HL-60 (cell line): ENCODE measurements at regions not wholly inside any gene's neighbourhood (a gene's known extent, or its start where the extent isn't known, plus 50 kb on each side); places are given as distances from the start of the nearest gene placed in this dataset.
"Not testable (repeated sequence)": the region's sequence is repeated elsewhere in the genome, so short reads cannot be mapped to it uniquely, and the experiment has no call there.

Experiments
- DNase-seq, 2 experiments: peaks; one replicate each; pipeline ENCODE4 v3.0.0-alpha.2; 2010 to 2020; ENCODE audit warnings: low read depth in 1 of 2, low spot score in 1 of 2
- H3K27ac ChIP-seq: fragments of 250-450 bp; sonication (Bioruptor Pico); replicated peaks from 2 replicates; pipeline ENCODE4 v1.5.1; 2020; ENCODE audit warnings: mild to moderate bottlenecking, moderate library complexity
- H3K27me3 ChIP-seq: fragments of 250-450 bp; sonication (Bioruptor Pico); 2 replicates; pipeline ENCODE4 v1.5.1; 2021; ENCODE audit warnings: mild to moderate bottlenecking, moderate library complexity; ENCODE audit not compliant: insufficient read depth, poor library complexity, severe bottlenecking
- H3K4me3 ChIP-seq: replicated peaks from 2 replicates; pipeline ENCODE4 v1.5.1; 2011; ENCODE audit warnings: mild to moderate bottlenecking, control low read depth, low read length; ENCODE audit not compliant: insufficient read depth
- GABPA ChIP-seq: IDR thresholded peaks from 2 replicates; pipeline ENCODE4 v1.6.1; 2012; ENCODE audit warnings: low read depth
- POLR2AphosphoS5 ChIP-seq: IDR thresholded peaks from 2 replicates; pipeline ENCODE4 v1.6.1; 2012; ENCODE audit warnings: low read depth
- SPI1 ChIP-seq: IDR thresholded peaks from 2 replicates; pipeline ENCODE4 v1.6.1; 2012; ENCODE audit warnings: low read depth, mild to moderate bottlenecking, borderline replicate concordance
- TF ChIP-seq, protein P1 (sequence below): IDR thresholded peaks from one replicate; pipeline ENCODE4 v1.5.1; 2011; ENCODE audit warnings: low read length, control low read depth, inconsistent platforms; ENCODE audit not compliant: insufficient read depth
- TF ChIP-seq, protein P2 (sequence below): IDR thresholded peaks from 2 replicates; pipeline ENCODE4 v1.6.1; 2012; ENCODE audit warnings: low read depth; ENCODE audit not compliant: insufficient replicate concordance

DNA sequence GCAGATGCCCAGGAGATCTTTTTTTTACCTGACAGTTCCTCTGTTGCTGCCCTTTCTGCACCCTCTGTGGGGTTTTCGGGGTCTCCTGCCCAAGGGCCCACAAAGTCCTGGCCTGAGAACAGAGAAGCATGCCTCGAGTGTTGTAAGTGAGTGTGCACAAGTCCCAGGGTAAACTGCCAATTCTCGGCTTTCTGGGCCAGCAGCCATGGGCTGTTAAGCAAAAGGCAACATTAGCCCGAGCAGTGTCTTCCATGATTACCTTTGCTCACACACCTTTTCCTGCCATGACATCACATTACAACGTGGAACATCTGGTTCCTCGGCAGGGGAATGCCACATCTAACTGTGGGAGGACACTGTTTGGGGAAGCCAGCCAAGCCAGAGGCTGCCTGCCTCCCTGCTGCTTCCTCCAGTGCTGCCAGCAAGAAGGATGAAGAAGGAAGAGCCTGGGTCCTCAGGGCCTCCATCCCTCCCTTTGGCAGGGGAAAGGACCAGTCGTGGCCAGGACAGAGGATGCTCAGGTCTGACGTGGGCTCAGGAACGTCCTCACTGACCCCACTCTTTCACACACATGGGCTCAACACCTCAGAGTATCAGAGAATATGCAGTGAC is 485.9 kb downstream of the OMA1 start:
- Histone ChIP-seq H3K4me3 (no peak overlapping the region), H3K27me3 (no peaks in the 10 kb centered on the region), H3K27ac (no peak overlapping the region)
- DNase-seq, result no peak
- TF ChIP-seq GABPA, result no peak
- TF ChIP-seq SPI1, result no peak
- TF ChIP-seq, protein P1, sequence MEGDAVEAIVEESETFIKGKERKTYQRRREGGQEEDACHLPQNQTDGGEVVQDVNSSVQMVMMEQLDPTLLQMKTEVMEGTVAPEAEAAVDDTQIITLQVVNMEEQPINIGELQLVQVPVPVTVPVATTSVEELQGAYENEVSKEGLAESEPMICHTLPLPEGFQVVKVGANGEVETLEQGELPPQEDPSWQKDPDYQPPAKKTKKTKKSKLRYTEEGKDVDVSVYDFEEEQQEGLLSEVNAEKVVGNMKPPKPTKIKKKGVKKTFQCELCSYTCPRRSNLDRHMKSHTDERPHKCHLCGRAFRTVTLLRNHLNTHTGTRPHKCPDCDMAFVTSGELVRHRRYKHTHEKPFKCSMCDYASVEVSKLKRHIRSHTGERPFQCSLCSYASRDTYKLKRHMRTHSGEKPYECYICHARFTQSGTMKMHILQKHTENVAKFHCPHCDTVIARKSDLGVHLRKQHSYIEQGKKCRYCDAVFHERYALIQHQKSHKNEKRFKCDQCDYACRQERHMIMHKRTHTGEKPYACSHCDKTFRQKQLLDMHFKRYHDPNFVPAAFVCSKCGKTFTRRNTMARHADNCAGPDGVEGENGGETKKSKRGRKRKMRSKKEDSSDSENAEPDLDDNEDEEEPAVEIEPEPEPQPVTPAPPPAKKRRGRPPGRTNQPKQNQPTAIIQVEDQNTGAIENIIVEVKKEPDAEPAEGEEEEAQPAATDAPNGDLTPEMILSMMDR, result no peak
- TF ChIP-seq, protein P2, sequence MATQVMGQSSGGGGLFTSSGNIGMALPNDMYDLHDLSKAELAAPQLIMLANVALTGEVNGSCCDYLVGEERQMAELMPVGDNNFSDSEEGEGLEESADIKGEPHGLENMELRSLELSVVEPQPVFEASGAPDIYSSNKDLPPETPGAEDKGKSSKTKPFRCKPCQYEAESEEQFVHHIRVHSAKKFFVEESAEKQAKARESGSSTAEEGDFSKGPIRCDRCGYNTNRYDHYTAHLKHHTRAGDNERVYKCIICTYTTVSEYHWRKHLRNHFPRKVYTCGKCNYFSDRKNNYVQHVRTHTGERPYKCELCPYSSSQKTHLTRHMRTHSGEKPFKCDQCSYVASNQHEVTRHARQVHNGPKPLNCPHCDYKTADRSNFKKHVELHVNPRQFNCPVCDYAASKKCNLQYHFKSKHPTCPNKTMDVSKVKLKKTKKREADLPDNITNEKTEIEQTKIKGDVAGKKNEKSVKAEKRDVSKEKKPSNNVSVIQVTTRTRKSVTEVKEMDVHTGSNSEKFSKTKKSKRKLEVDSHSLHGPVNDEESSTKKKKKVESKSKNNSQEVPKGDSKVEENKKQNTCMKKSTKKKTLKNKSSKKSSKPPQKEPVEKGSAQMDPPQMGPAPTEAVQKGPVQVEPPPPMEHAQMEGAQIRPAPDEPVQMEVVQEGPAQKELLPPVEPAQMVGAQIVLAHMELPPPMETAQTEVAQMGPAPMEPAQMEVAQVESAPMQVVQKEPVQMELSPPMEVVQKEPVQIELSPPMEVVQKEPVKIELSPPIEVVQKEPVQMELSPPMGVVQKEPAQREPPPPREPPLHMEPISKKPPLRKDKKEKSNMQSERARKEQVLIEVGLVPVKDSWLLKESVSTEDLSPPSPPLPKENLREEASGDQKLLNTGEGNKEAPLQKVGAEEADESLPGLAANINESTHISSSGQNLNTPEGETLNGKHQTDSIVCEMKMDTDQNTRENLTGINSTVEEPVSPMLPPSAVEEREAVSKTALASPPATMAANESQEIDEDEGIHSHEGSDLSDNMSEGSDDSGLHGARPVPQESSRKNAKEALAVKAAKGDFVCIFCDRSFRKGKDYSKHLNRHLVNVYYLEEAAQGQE, result no peak
- no peak for TF ChIP-seq POLR2AphosphoS5

DNA sequence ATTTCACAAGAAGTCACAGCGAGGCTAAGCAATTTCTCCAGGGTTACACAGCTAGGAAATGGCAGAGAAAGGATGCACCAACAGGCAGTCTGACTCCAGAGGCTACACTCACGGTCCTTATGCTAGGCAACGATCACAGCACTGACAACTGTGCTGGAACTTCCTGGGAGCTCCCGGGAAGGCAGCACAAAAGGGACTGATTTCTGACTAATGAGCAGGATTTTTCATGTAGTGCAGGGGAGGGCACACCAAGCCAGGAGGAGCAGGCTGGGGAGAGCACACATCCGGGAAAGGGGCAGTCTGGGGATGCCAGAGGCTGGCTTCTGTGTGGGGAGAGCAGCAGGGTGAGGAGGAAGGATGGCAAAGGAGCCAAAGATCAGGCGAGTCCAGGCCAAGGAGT is 486.7 kb downstream of the OMA1 start:
- H3K4me3 ChIP-seq, result no peak overlapping the region
- H3K27me3 ChIP-seq, result no peaks in the 10 kb centered on the region
- no peak for DNase-seq
- TF ChIP-seq, protein P1, result no peak
- TF ChIP-seq GABPA, result no peak
- H3K27ac ChIP-seq, result no peak overlapping the region

DNA sequence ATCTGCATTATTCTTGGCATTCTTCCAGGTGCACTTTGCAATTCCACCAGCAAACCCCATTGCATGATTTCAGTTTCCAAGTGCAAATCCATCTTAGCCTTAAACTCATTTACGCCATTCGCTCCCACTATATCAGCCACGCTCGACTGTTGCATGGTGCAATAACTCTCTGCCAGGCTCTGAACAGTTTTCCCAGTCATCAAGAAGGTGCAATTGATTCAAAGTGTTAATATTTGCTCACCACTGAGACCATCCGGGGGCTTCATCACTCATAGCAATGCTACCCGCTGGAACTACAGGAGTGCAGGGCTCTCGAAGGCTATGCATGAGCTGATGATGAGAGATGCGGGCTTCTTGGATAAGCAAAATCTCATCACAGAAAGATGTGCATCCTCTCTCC is 488.2 kb downstream of the OMA1 start:
- H3K27ac ChIP-seq, result no peak overlapping the region
- no peaks in the 10 kb centered on the region for H3K27me3 ChIP-seq
- no peak for DNase-seq
- H3K4me3 ChIP-seq, result no peak overlapping the region
- TF ChIP-seq, protein P1, result no peak
- no peak for TF ChIP-seq SPI1
- no peak for TF ChIP-seq POLR2AphosphoS5
- TF ChIP-seq, protein P2, result no peak
- no peak for TF ChIP-seq GABPA

DNA sequence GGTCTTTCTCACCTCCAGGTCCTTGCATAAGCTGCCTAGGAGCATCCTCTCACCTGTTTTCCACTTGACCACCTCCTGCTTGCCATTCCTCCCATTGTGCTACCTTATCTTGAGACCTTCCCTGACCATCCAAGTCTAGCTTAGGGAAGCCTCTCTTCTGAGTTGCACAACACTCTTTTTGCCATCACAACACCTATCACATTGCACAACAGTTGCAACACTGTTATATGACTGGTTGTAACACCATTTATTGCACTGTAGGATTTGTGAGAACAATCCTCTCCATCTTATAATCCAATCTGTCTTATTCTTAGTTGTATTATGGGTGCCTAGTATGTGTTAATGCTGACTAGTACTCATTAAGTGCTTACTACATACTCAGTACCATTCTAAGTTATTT is 488.7 kb downstream of the OMA1 start:
- DNase-seq, result no peak
- TF ChIP-seq, protein P1, result no peak
- no peak for TF ChIP-seq SPI1
- no peak for TF ChIP-seq GABPA
- TF ChIP-seq, protein P2, result no peak
- TF ChIP-seq POLR2AphosphoS5, result no peak
- H3K27me3 ChIP-seq, result no peaks in the 10 kb centered on the region
- no peak overlapping the region for H3K27ac ChIP-seq
- no peak overlapping the region for H3K4me3 ChIP-seq

DNA sequence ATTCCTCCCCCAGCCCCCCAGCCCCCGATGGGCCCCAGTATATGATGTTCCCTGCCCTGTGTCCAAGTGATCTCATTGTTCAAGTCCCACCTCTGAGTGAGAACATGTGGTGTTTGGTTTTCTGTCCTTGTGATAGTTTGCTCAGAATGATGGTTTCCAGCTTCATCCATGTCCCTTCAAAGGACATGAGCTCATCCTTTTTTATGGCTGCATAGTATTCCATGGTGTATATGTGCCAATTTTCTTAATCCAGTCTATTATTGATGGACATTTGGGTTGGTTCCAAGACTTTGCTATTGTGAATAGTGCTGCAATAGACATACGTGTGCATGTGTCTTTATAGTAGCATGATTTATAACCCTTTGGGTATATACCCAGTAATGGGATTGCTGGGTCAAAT is 495.3 kb downstream of the OMA1 start:
- not testable (repeated sequence) for H3K27me3 ChIP-seq, H3K4me3 ChIP-seq, DNase-seq, H3K27ac ChIP-seq
